NCI-H1694 (cell line): ENCODE measurements at regions not wholly inside any gene's neighbourhood (a gene's known extent, or its start where the extent isn't known, plus 50 kb on each side); places are given as distances from the start of the nearest gene placed in this dataset.

Experiments used
- DNase-seq: peaks from one replicate; lab custom pipeline; 2025; lab: John Stamatoyannopoulos, UW

DNA sequence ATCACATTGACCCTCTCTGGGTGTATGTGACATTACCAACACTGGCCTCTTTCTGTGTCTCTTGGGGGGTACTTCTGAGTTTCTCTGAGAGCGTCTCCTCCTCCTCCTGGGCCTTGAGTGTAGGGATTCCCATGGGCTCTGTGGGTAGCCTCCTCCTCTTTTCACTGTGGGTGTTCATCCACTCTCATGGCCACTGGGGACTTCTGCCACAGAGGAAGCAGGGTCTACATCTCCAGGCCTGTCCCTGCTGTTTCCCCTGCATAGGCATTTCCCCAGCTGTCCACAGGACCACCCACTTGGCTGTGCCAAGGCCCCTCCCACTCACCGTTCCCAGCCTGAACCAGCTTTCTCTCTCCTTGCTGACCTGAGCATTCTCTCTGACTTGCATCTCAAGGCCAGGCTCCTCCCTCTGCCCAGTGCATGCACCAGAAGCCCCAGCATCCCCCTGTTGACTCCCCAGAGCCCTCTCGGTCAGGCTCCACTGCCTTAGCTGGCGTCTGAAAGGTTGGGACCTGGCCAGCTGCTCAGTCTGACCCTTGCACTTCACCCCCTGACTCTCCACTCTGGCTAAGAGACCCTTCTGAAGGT is 487.6 kb downstream of the GLRX3 start:
- no peak for DNase-seq

DNA sequence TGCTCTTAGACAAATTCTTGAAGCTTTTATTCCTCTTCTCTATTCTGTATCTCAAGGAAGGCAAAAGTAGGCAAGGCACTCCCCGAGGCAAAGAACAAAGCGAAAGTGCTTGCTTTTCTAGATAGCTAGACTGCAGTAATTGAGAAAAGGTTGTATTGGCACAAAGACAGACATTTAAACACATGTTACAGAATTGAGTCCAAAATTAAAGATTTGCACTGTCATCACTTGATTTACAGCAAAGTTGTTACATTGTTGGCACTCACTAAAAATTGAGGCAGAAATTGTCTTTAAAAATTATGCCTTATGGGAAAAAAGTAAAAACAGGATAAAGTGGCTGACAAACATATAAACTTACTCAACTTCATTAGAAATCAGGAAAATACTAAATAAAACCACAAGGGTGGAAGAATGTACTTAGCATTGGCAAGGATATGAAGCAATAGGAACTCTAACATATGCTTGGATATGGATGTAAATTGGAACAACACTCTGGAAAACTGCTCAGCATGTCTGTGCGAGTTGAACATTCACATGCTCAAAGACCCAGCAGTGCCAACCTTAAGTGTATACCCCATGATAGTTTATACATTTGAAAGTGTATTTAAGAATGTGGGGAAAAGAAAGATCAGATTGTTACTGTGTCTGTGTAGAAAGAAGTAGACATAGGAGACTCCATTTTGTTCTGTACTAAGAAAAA is 491.3 kb downstream of the GLRX3 start:
- DNase-seq: no peak

DNA sequence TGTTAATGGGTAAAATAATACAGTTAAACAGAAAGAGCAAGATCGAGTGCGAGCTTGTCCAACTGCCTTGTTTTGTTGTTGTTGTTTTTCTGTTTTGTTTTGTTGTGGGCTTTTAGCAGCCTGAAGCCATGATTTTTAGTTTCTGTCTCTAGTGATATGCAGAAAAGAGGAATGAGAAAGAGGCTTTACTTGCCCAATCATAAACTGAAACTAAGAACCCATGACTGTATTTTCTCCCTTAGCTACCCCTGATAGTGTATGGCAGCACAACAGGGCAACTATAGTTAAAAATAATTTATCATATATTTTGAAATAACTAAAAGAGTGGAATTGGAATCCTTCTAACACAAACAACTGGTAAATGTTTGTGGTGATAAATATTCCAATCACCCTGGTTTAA is 493.9 kb downstream of the GLRX3 start:
- no peak for DNase-seq

DNA sequence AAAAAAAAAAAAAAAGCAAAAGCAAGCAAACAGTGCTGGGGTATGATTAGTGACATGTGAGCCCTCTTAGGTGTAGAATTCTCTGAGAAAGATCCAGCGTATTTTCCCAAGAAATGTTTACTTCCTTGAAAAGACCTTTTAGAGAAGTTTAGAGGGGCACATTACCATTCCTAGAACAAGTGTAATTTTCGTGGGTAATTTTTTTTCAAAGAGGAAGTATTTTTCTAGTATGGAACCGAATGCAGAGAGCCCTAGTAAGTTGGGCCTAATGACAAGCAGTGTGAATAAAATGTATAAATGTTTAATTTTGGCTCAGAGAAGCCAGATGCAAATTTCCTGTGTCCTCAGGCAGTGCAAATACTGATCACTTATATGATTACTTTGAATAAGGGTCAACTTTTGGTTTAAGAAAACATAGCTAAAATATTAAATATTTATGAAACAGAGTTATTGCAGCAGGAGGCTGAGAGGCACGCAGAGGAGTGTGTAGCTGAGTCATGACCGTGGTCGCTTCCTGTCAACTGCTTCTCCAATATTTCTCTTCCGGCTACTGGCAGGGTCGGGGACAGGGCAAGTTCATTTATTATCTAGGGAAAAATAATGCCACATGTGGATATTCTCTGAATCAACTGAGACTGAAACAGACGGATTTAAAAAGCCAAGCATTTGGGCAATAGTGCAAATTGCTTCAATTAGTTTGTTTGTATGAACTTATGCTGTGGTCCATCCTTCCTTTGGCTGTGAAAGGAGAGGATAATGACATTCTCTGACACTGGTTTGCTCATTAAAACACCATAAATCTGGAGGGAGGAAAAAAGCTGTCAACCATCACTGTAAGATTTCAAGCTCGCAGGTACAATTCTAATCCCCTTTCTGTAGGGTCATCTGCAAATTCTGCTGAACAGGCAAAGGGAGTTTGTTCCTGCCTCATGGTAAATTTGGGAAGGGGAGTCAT is 495.2 kb downstream of the GLRX3 start:
- no peak for DNase-seq

DNA sequence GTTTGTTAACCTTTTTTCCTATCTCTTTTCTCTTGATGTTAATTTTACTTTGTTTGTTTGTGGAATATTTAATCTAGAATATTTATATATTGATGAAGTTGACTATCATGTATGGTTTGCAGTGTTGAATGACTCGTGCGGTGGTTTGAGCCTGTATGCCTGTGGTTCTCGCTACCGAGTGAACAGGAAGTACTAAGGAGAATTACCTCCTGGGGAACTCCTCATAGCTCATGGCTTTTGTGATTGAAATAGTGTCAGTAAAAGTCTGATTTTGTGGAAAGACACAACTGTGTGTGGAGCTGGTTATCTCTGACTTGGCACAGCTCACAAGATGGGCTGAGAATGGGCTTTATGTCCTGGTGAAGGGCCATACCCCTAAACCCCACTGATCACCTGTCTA is 498.6 kb downstream of the GLRX3 start:
- no peak for DNase-seq

DNA sequence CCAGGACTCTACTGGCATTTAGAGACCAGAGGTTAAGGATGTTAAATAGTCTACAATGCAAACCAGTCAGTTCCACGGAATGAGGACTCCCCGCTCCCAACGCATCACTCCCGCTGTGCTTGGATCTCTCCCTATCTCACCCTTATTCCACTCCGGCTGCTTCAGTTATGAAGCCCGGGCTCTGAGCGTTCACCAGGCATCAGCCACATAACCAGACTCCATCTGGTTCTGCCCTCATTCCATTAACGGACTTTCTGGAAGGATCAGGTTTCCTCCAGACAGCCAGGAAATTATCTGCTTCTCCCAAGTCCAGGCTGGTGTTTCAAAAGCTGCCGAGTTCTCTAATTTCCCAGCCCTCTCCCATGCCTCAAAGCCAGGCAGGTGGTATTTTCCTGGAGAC is 499.3 kb downstream of the GLRX3 start:
- DNase-seq: no peak

DNA sequence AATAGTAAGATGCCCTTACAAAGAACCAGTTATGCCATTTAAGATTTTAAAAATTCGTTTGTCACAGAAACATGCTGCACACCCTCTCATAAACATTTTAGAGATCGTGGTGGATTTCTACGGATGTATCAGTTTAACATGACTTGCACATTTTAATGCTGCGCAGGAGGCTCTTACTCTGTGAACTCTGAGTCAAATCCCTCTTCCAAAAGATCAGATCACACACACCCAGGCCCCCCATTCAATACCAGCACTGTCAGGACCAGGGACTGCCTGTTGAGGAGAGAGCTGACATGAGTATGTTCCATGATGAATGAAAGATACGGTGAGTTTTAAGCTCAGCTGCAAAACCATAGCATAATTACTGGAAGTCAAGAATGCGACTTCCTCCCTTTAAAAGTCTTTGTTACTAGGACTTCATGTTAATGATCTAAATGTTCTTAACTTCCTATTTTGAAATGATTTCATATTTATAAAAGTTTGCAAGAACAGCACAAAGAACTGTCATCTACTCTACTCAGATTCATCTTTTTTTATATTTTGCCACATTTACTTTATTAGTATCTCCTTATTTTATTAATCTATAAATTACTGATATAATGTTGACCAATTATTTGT is 500.2 kb downstream of the GLRX3 start:
- DNase-seq: no peak

DNA sequence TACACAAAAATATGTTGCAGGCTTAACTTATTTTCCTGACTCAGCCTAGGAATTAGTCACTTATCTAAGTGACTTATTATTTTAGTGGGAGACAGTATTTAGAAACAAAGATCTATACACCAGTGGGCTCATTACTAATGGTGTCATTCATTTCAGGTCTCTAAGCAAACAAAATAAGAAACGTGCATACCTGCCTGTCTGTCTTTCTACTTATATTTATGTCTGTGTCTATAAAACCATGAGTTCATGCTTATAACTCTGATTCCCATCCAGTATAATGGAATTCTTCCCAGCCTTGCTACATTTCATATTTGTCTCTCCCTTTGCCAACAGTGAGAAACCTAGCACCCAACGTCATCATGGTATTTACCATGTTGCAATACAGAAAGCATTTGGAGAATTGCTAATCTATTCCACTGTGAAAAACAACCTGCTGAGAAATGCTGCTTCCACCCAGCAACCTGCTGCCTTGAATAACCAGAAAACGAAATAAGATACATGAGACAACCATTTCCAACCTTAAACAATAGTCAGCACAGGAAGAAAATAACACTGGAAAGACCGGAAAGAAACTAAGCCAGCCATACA is 501.0 kb downstream of the GLRX3 start:
- no peak for DNase-seq

DNA sequence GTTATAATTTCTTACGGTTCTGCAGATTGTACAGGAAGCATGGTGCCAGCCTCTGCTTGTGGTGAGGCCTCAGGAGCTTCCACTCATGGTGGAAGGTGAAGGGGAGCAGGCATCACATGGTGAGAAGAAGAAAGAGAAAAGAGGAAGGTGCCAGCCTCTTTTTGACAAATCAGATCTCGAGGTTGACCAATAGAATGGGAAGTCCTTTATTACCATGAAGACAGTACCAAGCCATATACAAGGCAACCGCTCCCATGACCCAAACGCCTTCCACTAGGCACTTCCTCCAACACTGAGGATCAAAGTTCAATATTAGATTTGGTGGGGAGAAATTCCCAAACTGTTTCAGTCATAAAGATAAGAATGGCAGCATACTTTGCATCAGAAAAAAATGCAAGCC is 502.8 kb downstream of the GLRX3 start:
- DNase-seq: no peak

DNA sequence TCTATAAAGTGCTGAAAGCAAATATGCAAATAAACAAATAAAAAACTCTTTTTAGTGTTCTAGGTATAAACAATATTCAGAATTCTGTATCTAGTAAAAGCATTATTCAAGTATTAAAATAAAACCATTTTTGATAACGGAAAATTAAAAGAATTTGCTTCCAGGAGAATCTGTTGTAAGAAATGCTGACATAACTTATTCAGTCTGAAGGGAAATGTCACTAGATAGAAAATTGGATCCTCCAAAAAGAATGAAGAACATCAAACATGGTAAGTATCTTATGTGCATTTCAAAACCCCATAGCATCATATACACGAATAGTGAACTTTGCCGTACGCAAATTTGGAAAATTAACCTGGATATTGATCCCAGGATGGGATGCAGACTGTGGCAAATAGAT is 506.7 kb downstream of the GLRX3 start:
- no peak for DNase-seq

DNA sequence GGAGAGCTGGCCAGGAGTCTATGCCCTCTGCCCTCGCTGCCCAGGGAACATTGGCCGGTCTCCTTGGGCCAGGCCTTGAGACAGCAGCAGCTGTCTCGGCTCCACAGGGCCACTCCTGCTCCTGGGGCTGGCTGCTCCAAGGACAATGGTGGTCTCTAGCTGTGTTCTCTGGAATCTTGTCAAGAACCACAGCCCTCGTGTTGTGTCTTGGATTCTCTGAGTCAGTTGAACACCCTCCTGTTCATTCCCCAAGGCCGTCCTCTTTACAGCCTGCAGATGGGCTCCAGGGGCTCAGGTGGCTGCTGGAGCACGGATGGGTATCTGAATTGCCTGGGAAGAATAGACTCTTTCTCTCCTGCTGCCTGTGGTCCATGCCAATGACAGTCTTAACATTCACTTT is 511.1 kb downstream of the GLRX3 start:
- DNase-seq: no peak

DNA sequence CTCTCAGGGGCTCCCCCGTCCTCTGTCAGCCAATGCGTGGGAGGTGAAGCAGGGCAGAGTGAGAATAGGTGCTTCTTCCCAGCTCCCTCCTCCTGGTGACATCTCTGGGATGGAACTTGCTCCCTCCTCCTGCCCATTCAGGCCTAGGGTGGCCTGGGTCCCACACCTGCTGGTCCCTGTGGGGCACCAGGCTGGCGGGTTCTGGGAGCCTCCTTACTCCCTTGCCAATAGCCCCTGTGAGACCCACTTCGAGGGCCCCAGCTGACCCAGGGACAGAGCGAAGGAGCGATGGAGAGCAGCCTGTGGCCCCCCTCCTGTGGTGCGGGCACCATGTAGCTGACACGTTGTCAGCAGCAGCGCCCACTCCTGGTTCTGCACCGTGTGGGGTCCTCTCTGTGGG is 512.6 kb downstream of the GLRX3 start:
- DNase-seq: no peak

DNA sequence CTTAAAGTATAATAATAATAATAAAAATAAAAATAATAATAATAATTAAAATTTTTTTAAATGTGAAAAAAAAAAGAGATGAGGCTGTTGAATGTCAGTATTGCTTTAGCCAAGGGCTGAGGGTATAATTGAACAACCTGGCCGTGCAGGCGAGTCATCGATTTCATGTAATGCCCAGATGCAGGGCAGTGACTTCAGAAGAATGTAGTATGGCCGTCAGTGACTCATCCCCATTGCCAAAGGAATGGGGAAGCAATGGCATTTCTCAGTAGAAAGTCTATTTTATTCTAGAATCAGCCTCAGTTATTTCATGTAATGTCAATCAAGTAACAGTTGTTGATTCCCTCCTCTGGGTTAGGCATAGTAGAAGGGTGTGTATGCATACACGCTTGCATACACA is 516.4 kb downstream of the GLRX3 start:
- no peak for DNase-seq

DNA sequence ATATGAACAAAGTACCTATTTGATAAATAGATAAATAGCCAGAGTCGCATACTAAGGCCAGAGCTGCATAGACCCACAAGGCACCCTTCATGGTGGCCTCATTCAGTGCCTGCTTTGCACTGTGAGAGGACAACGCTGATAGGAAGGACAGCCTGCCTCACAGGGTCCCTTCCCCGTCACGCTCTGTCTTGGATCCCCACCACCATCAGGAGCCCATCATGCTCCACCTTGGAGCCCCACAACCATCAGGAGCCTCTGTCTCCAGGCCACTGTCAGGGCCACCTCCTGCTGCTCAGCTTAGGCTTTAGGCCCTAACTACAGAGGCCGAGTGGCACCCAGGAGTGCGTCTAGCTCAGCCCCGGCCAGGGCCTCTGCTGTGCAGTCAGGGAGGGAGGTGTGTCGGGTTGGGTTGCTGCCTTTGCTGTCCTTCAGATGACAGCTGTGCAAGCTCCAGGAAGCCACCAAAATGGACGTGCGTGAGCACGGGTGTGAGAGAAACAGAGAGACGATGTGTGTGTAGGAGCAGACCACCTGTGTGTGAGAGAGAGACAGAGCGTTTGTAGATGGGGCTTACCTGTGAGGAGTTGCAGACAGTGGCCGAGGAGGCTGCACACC is 516.9 kb downstream of the GLRX3 start:
- DNase-seq: no peak

DNA sequence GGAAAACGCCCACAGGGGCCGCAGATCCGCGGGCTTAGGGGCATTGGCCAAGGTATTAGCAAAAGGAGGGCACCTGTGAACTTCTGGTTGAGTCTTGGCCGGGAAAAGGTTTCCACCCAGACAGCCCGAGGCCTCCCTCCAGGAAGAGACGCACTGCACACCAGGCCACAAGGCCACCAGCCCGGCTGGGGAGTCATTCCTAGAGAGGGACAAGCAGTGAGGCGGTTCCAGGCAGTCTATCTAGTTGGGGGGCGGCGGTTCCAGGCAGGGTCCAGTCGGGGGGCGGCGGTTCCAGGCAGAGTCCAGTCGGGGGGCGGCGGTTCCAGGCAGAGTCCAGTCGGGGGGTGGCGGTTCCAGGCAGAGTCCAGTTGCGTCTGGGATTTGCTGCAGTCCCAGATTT is 518.5 kb downstream of the GLRX3 start:
- no peak for DNase-seq

DNA sequence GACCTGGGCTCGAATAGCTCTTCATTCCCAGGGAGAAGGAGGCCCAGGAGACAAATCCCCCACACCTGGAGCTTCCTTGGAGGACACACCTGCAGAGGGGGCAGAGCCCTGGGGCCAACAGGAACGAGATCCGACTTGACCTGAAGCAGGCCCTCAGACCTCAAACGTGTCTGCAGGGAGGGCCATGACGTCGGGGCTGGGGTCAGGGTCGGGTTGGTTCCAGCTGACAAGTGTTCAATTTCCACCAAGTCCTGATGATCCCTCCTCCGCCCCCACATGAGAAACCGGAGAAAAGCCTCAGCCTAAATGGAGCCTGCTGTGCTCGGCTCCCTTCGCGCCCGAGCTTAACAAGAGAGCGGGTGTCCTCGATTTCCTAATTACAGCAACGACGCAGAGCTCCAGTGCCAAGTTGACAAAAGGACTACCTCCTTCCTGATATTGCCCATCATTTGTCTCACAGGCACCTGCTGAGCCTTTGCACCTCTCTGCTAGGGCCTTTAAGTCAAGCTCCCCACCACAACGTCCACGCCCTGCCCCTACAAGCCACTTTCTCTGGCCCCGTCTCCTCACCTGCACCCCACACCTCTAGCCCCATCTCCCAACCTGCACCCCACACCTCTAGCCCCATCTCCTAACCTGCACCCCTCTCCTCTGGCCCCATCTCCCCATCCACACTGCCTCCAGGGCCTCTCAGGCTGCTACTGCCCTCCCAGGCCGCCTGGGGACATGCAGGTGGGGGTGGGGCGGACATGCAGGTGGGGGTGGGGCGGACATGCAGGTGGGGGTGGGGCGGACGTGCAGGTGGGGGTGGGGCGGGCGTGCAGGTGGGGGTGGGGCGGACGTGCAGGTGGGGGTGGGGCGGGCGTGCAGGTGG is 519.4 kb downstream of the GLRX3 start:
- no peak for DNase-seq

DNA sequence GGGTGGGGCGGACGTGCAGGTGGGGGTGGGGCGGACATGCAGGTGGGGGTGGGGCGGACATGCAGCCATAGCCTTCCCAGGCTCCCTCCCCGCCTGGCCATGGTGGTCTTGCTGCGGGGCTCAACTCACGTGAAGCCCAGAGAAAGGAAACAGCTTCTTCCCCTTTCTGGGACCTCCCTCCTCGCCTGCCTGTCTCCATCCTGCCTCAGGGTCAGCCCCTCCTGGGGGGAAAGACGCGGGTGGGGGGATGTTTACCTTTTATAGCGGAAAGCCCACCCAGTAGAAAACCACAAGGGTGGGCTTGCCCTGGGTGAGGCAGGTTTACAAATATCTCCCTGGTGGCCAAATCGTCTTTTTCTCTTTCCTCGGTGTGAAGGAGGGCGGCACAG is 520.0 kb downstream of the GLRX3 start:
- DNase-seq: no peak

DNA sequence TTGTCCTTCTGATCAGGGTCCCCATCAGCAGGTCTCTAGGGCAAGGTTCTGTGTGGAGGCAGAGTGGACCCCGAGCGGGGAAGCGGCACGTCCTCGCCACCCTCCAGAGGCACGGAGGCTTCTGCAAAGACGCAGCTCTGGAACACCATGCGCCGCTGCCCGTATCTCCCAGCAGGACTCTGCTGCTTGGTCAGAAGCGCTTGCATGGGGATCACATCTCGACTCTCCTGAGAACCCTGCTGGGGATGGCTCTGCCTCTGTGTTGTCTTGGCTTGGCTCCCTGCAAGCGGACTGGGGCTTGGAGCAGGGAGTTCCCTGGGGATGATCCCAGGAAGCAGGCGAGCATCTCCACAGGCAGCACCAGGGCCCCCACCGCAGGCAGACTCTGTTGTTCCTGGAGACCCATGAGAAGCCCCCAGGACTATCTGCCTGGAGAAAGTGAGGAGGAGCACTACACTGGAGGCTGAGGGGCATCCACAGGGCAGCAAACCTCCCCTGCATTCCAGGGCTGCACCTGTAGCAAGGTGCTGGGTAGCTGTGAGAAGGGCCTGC is 520.5 kb downstream of the GLRX3 start:
- DNase-seq: no peak

DNA sequence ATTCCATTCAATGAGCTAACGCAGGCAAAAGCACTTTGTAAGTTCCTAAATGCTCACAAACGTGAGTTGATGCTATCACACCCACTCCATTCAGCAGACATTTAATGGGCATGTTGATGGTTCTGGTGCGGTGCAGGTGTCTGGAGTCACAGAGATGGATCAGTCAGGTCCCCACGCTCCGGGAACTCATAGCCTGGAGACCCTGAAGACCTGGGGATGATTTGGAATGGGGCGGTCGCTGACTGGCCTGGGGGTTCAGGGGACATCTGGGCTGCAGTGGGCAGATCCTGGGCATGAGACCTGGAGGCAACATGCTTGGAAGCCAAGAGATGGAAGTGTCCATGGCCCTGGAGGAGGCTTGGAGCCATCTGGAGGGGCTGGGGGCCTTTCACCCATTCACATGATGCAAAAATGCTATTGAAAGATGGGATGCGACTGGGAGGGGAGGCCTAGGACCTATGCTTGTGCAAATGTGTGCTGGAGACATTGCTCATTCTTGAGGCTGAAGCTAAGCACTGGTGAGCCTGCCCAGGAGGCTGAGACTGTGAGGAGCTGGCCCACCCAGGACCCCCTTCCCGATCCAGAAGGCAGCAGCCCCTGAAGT is 522.6 kb downstream of the GLRX3 start:
- no peak for DNase-seq

DNA sequence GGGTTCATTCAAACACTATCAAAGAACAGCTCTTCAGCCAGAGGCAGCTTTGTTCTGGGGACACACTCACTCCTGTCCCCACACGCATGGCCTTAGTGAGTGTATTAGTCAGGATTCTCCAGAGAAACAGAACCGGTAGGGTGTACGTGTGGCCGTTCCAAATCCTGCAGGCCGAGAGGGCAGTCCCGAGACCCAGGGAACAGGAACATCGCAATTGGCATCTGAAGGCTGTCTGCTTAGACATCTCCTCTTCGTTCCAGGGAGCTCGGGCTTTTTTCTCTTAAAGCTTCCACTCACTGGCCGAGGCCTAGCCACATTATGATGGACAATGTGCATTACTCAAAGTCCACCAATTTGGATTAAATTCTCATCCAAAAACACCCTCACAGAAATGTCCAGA is 523.3 kb downstream of the GLRX3 start:
- no peak for DNase-seq
